ENCODE measurements at regions not wholly inside any gene's neighbourhood (a gene's known extent, or its start where the extent isn't known, plus 50 kb on each side); places are given as distances from the start of the nearest gene placed in this dataset.

DNA sequence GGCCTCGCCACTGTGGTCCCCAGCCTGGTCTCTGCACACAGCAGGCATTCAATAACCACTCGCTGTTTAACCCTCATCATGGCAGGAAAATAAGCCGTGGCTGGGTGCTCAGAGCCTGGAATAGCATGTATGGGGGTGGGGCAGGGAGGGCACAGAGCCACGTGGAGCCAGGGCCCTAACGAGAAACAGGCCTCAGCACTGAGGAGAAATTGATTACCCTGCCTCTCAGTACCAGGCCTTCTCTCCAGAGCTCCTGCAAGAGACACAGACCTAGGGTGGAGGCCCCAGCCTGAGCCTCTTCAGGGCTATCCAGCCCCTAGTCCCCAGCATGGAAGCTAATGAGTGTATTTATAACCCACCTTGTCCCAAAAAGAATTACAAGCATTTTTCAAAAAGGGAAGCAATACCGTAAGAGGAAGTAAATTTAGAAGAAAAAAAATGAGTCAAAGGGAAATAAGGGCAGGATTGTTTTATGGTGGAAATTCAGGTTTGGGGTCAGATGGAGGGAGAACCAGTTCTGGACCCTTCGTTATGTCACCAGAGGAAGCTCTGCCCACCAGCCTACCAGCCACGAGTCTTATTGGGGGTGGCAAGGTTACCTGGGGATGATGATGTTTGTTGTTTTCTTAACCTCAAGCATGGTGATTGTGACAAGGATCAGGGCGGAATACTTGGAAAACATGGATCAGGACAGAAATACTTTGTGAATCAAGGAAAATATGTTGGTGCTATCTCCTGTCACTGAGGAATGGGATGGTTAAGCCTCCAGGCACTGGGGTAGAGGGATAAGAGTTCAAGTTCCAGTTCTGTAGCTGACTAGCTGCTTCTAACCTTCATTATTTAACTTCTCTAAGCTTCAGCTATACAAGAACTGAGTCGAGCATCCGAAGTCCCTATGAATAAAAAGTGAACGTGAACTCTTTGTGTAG is 101.9 kb upstream of the RBPJ start:
- in situ Hi-C loops (cut with MboI; ENCODE audit: low sequenced_read_pairs in 4 of 4): no loop called here
- no peak overlapping the region for H3K27ac ChIP-seq

DNA sequence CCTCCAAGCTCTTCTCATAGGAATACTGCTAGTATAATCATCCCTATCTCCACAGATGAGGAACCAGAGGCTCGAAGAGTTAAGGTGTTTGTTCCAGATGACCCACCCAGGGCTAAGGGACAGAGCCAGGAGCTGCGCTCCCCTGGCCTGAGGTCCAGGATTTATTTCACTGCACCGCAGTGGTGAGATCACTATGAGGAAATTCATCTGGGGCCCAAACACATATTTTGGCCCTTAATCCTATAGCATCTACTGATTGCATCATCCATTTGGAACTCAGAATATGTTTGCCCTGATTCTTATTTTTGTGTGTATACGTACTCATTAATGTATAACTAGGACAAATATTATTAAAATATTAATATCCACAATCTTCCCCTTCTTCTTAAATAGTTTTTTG is 100.1 kb upstream of the RBPJ start:
- in situ Hi-C loops (cut with MboI; ENCODE audit: low sequenced_read_pairs in 4 of 4): no loop called here
- ATAC-seq (no peak), DNase-seq (no peak)
- no peaks in the 10 kb centered on the region for H3K4me1 ChIP-seq
- intact Hi-C loops (cut with DNase I; ENCODE audit: low total_unique reads): no loop called here
- no peaks in the 10 kb centered on the region for H3K9me3 ChIP-seq
- no peak overlapping the region for H3K27ac ChIP-seq
- no peaks in the 10 kb centered on the region for H3K36me3 ChIP-seq
- no peaks in the 10 kb centered on the region for H3K27me3 ChIP-seq
- TF ChIP-seq, protein P1, sequence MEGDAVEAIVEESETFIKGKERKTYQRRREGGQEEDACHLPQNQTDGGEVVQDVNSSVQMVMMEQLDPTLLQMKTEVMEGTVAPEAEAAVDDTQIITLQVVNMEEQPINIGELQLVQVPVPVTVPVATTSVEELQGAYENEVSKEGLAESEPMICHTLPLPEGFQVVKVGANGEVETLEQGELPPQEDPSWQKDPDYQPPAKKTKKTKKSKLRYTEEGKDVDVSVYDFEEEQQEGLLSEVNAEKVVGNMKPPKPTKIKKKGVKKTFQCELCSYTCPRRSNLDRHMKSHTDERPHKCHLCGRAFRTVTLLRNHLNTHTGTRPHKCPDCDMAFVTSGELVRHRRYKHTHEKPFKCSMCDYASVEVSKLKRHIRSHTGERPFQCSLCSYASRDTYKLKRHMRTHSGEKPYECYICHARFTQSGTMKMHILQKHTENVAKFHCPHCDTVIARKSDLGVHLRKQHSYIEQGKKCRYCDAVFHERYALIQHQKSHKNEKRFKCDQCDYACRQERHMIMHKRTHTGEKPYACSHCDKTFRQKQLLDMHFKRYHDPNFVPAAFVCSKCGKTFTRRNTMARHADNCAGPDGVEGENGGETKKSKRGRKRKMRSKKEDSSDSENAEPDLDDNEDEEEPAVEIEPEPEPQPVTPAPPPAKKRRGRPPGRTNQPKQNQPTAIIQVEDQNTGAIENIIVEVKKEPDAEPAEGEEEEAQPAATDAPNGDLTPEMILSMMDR (IDR thresholded peaks at IDR 0.05 in 4 of 5, conservative IDR thresholded peaks at IDR 0.05 in 1 of 5): no peak
- TF ChIP-seq POLR2A (IDR thresholded peaks at IDR 0.05): no peak
- H3K4me3 ChIP-seq: no peak overlapping the region

More for the DNA sequence above, 101.9 kb upstream of the RBPJ start:
- H3K9me3 ChIP-seq: no peaks in the 10 kb centered on the region
- H3K4me1 ChIP-seq: no peaks in the 10 kb centered on the region
- DNase-seq: no peak
- no peaks in the 10 kb centered on the region for H3K27me3 ChIP-seq
- intact Hi-C loops (cut with DNase I; ENCODE audit: low total_unique reads): no loop called here
- no peak for ATAC-seq
- TF ChIP-seq, protein P1 (IDR thresholded peaks at IDR 0.05 in 4 of 5, conservative IDR thresholded peaks at IDR 0.05 in 1 of 5): no peak
- no peak for TF ChIP-seq POLR2A (IDR thresholded peaks at IDR 0.05)
- H3K36me3 ChIP-seq: no peaks in the 10 kb centered on the region
- H3K4me3 ChIP-seq: no peak overlapping the region

DNA sequence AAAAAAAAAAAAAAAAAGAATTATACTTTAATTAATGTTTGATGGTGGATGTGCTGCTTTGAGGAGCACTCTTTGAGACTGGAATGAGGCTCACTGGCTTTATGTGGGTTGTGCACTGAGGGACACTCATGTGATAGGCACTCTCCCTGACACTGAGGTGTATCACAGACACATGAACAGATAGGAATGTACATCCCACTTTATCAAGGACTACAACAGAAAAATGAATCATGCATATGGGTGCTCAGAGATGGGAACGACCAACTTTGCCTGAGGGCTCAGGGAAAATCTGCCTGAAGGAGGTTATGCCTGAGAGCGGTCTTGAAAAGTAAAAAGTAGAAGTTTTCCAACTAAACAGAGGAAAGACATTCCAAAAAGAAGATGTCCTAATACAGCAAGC is 97.7 kb upstream of the RBPJ start:
- DNase-seq (no peak), ATAC-seq (no peak)
- Histone ChIP-seq H3K9me3 (no peaks in the 10 kb centered on the region), H3K27ac (no peak overlapping the region), H3K4me1 (no peaks in the 10 kb centered on the region), H3K4me3 (no peak overlapping the region), H3K36me3 (no peaks in the 10 kb centered on the region), H3K27me3 (no peaks in the 10 kb centered on the region)
- in situ Hi-C loops (cut with MboI; ENCODE audit: low sequenced_read_pairs in 4 of 4): no loop called here
- intact Hi-C loops (cut with DNase I; ENCODE audit: low total_unique reads): no loop called here
- TF ChIP-seq POLR2A (IDR thresholded peaks at IDR 0.05): no peak
- TF ChIP-seq, protein P1 (IDR thresholded peaks at IDR 0.05 in 4 of 5, conservative IDR thresholded peaks at IDR 0.05 in 1 of 5): no peak

DNA sequence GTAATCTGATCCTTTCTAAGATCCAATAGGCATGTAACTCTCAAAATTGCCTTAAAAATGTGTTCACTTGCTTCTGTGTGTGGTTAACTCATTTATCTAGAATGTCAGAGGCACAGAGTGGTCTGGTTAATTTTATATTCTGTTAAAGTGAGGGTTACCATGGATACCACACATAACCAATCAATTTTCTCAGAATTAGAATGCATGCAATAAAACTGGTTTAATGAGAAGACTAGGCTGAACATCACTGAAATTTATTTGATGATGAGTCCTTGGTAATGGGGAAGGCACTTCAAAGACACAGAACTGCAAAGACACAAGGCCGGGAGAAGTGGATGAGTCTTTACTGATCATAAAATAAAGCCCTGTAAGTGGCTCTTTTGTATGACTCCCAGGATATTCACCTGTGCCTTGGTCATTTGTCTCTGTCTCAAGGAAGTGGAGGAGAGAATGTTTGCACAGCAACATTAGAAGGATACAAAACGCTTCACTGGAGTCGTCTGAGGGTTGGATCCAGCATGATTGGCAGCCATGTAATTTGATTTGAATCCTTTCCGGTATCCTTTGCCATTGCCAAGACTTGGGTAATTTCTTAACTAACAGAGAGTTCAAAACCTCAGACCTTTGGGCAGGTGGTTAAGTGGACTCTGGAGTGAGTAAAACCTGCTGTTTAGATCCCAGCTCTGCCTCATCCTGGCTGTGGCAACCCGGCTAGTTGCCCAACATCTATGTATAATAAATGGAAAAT is 94.0 kb upstream of the RBPJ start:
- DNase-seq (no peak), ATAC-seq (no peak)
- no peak for TF ChIP-seq POLR2A (IDR thresholded peaks at IDR 0.05)
- TF ChIP-seq, protein P1 (IDR thresholded peaks at IDR 0.05 in 4 of 5, conservative IDR thresholded peaks at IDR 0.05 in 1 of 5): no peak
- no peaks in the 10 kb centered on the region for H3K27me3 ChIP-seq
- intact Hi-C loops (cut with DNase I; ENCODE audit: low total_unique reads): no loop called here
- in situ Hi-C loops (cut with MboI; ENCODE audit: low sequenced_read_pairs in 4 of 4): no loop called here
- no peak overlapping the region for H3K4me3 ChIP-seq
- H3K36me3 ChIP-seq: no peaks in the 10 kb centered on the region
- no peak overlapping the region for H3K27ac ChIP-seq
- no peaks in the 10 kb centered on the region for H3K9me3 ChIP-seq
- no peaks in the 10 kb centered on the region for H3K4me1 ChIP-seq
